MM.1S (cell line): ENCODE measurements at regions not wholly inside any gene's neighbourhood (a gene's known extent, or its start where the extent isn't known, plus 50 kb on each side); places are given as distances from the start of the nearest gene placed in this dataset.

Source experiments
- DNase-seq: peaks from one replicate; pipeline ENCODE4 v3.0.0-alpha.2; 2015
- H2AFZ ChIP-seq: fragments of 300-600 bp; sonication (generic); 2 replicates; pipeline ENCODE4 v1.6.0; 2016; ENCODE audit warnings: antibody characterized with exemption, low read length
- H3F3A ChIP-seq: fragments of 300-600 bp; sonication (generic); 2 replicates; pipeline ENCODE4 v1.6.1; 2016; ENCODE audit warnings: mild to moderate bottlenecking, antibody characterized with exemption, low read length, moderate library complexity, mixed read lengths; ENCODE audit not compliant: insufficient read depth
- H3K27ac ChIP-seq: fragments of 300-600 bp; sonication (generic); 2 replicates; pipeline ENCODE4 v1.5.1; 2016; ENCODE audit warnings: mild to moderate bottlenecking, low read length
- H3K27me3 ChIP-seq: fragments of 300-600 bp; sonication (generic); replicated peaks from 2 replicates; pipeline ENCODE4 v1.6.0; 2016; ENCODE audit warnings: low read length; ENCODE audit not compliant: insufficient read depth
- H3K36me3 ChIP-seq: fragments of 300-600 bp; sonication (generic); replicated peaks from 2 replicates; pipeline ENCODE4 v1.6.1; 2016; ENCODE audit warnings: mild to moderate bottlenecking, low read length, mixed read lengths; ENCODE audit not compliant: insufficient read depth
- H3K4me1 ChIP-seq: fragments of 300-600 bp; sonication (generic); 2 replicates; pipeline ENCODE4 v1.6.1; 2016; ENCODE audit warnings: low read length, mixed read lengths
- H3K4me2 ChIP-seq: fragments of 300-600 bp; sonication (generic); 2 replicates; pipeline ENCODE4 v1.6.0; 2016; ENCODE audit warnings: low read depth, low read length
- H3K4me3 ChIP-seq: fragments of 300-600 bp; sonication (generic); 2 replicates; pipeline ENCODE4 v1.5.1; 2016; ENCODE audit warnings: low read length, mixed read lengths
- H3K79me2 ChIP-seq: fragments of 300-600 bp; sonication (generic); 2 replicates; pipeline ENCODE4 v1.6.1; 2016; ENCODE audit warnings: mixed run types, low read length, mixed read lengths
- H3K9ac ChIP-seq: fragments of 300-600 bp; sonication (generic); 2 replicates; pipeline ENCODE4 v1.6.1; 2016; ENCODE audit warnings: low read length, mixed read lengths
- H3K9me2 ChIP-seq: fragments of 300-600 bp; sonication (generic); replicated peaks from 2 replicates; pipeline ENCODE4 v1.6.1; 2016; ENCODE audit warnings: mild to moderate bottlenecking, low read length, mixed read lengths; ENCODE audit not compliant: insufficient read depth
- H3K9me3 ChIP-seq: fragments of 300-600 bp; sonication (generic); replicated peaks from 2 replicates; pipeline ENCODE4 v1.6.1; 2016; ENCODE audit warnings: mild to moderate bottlenecking, low read length, mixed read lengths; ENCODE audit not compliant: insufficient read depth
- H4K20me1 ChIP-seq: fragments of 300-600 bp; sonication (generic); 2 replicates; pipeline ENCODE4 v1.6.1; 2016; ENCODE audit warnings: mild to moderate bottlenecking, low read length, moderate library complexity, mixed read lengths; ENCODE audit not compliant: insufficient read depth
- EZH2 ChIP-seq: fragments of 300-600 bp; sonication (generic); optimal IDR thresholded peaks from 2 replicates; pipeline ENCODE3; 2017; ENCODE audit warnings: low read depth, mild to moderate bottlenecking, antibody characterized with exemption, low read length, mixed read lengths
- EZH2phosphoT487 ChIP-seq: fragments of 300-600 bp; sonication (generic); IDR thresholded peaks from 2 replicates; pipeline ENCODE4 v1.6.1; 2018; ENCODE audit warnings: antibody characterized with exemption, low read length
- TF ChIP-seq, protein P1 (sequence below): fragments of 300-600 bp; sonication (generic); IDR thresholded peaks from 2 replicates; pipeline ENCODE4 v1.5.1; 2016; ENCODE audit warnings: antibody characterized with exemption, low read length, mixed read lengths

DNA sequence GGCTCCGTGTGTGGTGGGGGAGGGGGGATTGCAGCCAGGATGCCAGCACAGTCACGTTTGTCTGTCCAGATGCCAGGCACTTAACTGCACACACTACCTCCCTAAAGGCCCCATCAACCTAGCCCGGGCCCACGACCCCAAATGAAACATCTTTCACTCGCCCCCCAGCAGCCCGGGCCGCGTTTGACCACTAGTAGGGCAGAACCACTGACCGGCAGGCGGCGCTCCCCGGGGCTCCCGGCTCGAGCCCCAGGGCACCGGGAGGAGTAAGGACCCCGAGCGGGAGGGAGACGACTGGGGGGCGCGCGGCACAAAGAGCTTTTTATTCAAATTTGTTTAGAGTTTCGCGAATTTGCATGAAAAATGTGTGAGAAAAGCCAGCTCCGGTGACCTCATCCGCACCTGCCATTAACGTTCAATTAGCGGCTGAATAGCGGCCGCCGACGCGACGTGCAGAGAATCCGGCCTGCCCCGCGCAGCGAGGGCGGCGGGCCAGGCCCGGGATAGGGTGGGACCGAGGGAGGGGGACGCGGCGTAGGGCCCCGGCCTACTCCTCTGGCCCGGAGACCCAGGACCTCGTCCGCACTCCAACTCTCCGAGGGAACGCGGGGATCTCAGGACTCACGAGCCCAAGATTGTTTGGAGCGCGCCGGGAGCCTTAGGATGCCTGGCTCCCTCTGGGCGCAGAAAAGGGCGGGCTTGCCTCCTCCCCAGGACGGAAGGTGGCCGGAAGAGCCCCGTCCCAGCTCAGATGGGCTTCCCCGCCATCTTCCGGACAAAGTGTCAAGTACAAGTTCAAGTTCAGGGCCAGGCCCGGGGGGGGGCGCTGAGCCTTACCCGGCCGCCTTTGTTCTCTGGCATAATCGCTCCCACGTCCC, 64.9 kb upstream of the POLG start:
- Histone ChIP-seq H3K4me3 (peak overlapping the region; percentile 78), H3K9ac (peak overlapping the region; percentile 76), H3K27ac (peak overlapping the region; percentile 54; the same call in 1 of the 2 replicates), H3K4me1 (peaks cover 17% of the 10 kb centered on the region), H3K27me3 (no peaks in the 10 kb centered on the region), H3K79me2 (peaks cover 6% of the 10 kb centered on the region), H3K4me2 (peak overlapping the region; percentile 78), H2AFZ (peak overlapping the region; percentile 97), H3K9me3 (no peaks in the 10 kb centered on the region), H3K36me3 (no peaks in the 10 kb centered on the region), H3K9me2 (no peaks in the 10 kb centered on the region), H4K20me1 (no peaks in the 10 kb centered on the region), H3F3A (peaks cover 15% of the 10 kb centered on the region)
- TF ChIP-seq, protein P1, sequence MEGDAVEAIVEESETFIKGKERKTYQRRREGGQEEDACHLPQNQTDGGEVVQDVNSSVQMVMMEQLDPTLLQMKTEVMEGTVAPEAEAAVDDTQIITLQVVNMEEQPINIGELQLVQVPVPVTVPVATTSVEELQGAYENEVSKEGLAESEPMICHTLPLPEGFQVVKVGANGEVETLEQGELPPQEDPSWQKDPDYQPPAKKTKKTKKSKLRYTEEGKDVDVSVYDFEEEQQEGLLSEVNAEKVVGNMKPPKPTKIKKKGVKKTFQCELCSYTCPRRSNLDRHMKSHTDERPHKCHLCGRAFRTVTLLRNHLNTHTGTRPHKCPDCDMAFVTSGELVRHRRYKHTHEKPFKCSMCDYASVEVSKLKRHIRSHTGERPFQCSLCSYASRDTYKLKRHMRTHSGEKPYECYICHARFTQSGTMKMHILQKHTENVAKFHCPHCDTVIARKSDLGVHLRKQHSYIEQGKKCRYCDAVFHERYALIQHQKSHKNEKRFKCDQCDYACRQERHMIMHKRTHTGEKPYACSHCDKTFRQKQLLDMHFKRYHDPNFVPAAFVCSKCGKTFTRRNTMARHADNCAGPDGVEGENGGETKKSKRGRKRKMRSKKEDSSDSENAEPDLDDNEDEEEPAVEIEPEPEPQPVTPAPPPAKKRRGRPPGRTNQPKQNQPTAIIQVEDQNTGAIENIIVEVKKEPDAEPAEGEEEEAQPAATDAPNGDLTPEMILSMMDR = peak; percentile 75
- no peak for TF ChIP-seq EZH2phosphoT487
- DNase-seq = peak; percentile 62

DNA sequence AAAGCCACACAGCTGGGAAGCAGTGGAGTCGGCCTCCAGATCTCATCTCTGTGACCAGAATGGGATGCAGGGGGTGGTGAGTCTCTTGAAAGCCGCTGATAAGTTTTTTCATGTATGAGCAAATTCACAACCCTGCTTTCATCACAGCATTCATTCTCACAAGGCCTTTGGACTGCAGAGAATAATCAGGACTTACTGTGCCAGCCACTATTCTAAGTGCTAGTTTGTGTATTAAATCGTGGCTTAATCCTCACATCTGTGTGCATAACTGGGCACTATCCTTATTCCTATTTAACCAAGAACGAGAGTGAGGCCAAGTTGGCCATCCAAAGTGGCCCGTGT, 64.2 kb upstream of the POLG start:
- H3K9me2 ChIP-seq = no peaks in the 10 kb centered on the region
- H3K9ac ChIP-seq = peak overlapping the region; percentile 76; the same call in 1 of the 2 replicates
- no peaks in the 10 kb centered on the region for H3K27me3 ChIP-seq
- no peak for TF ChIP-seq EZH2phosphoT487
- TF ChIP-seq, protein P1 = no peak
- TF ChIP-seq EZH2 = no peak
- DNase-seq = no peak
- peaks cover 15% of the 10 kb centered on the region for H3F3A ChIP-seq
- no peaks in the 10 kb centered on the region for H4K20me1 ChIP-seq
- H3K9me3 ChIP-seq = no peaks in the 10 kb centered on the region
- H3K4me1 ChIP-seq = peaks cover 17% of the 10 kb centered on the region
- H2AFZ ChIP-seq = peak overlapping the region; percentile 97
- H3K4me3 ChIP-seq = peak overlapping the region; percentile 78
- H3K4me2 ChIP-seq = peak overlapping the region; percentile 78
- H3K36me3 ChIP-seq = no peaks in the 10 kb centered on the region
- H3K79me2 ChIP-seq = peaks cover 6% of the 10 kb centered on the region
- H3K27ac ChIP-seq = no peak overlapping the region

DNA sequence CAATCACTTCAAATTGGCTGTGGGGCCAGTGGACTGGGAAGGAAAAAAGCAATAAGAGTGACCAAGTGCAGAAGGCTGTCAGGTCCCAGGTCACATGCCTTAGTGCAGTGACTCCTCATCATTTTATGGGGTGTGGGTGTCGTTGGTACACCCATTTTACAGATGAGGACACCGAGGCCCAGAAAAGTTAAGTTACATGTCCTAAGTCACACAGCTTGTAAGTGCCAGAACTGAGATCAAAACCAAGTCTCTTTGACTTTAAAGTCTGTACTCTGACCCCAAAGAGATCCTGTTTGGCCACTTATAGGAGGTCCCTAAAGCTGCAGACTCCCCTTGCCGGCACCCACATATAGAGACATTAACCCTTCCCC, 63.0 kb upstream of the POLG start:
- H4K20me1 ChIP-seq = no peaks in the 10 kb centered on the region
- peaks cover 17% of the 10 kb centered on the region for H3K4me1 ChIP-seq
- TF ChIP-seq, protein P1 = no peak
- TF ChIP-seq EZH2phosphoT487 (no peak), EZH2 (no peak)
- no peak overlapping the region for H3K9ac ChIP-seq
- no peaks in the 10 kb centered on the region for H3K27me3 ChIP-seq
- H3F3A ChIP-seq = peaks cover 15% of the 10 kb centered on the region
- no peak overlapping the region for H3K4me3 ChIP-seq
- no peak overlapping the region for H3K27ac ChIP-seq
- no peaks in the 10 kb centered on the region for H3K9me2 ChIP-seq
- no peak overlapping the region for H2AFZ ChIP-seq
- no peaks in the 10 kb centered on the region for H3K36me3 ChIP-seq
- H3K9me3 ChIP-seq = no peaks in the 10 kb centered on the region
- peaks cover 4% of the 10 kb centered on the region for H3K79me2 ChIP-seq
- DNase-seq = no peak
- H3K4me2 ChIP-seq = no peak overlapping the region
